ENCODE measurements at regions not wholly inside any gene's neighbourhood (a gene's known extent, or its start where the extent isn't known, plus 50 kb on each side); places are given as distances from the start of the nearest gene placed in this dataset.

DNA sequence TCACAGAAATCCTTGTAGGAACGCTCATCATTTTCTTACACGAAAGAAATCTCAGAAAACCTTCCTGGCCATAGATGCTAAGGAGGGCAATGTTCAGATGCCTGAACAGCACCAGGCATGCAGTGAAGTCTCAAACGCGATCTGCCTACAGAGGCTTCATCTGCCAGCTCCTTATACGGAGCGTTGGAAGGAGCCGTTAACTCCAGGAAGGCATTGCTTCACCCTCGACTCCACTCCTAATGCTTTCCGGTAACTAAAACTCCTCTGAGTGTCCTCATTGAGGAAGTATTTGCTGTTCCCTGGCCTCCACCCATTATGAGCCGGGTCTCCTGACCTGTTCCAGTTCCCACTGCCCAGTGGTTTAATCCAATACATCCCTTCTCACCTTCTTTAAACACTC, 502.7 kb downstream of the BCL11B start:
- TF ChIP-seq SPI1 (IDR thresholded peaks at IDR 0.05; ENCODE audit: low read depth, low read length) (no peak), PAX5 (IDR thresholded peaks at IDR 0.05; ENCODE audit: insufficient read depth, low read length, severe bottlenecking) (no peak), POLR2A (IDR thresholded peaks at IDR 0.05; ENCODE audit: low read depth, low read length) (no peak), TAF1 (IDR thresholded peaks at IDR 0.05; ENCODE audit: low read depth, low read length) (no peak), POLR2AphosphoS5 (IDR thresholded peaks at IDR 0.05; ENCODE audit: low read depth, low read length) (no peak), POU2F2 (IDR thresholded peaks at IDR 0.05; ENCODE audit: low read depth, low read length) (no peak)
- DNase-seq (ENCODE audit: insufficient read length, low spot score) (no peak), FAIRE-seq (no peak)

DNA sequence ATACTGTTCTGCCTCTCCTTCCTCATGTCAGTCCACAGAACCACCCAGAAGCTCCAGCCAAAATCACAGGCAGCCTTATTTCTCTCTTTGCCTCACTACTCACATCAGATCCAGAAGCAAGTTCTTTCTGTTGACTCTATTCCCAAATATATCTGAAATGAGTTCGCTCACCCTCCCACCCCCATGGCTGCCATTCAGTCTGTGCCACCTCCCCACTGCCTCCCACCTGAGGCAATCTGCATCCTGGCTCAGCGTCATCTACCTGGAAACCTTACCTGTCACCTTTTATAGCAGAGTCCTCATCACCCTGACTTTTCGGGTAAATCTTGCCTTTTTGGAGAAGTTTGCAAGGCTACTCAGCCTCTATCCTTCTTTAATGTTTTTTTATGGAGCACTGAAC, 501.8 kb downstream of the BCL11B start:
- TF ChIP-seq TAF1 (IDR thresholded peaks at IDR 0.05; ENCODE audit: low read depth, low read length) (no peak), SPI1 (IDR thresholded peaks at IDR 0.05; ENCODE audit: low read depth, low read length) (no peak), POU2F2 (IDR thresholded peaks at IDR 0.05; ENCODE audit: low read depth, low read length) (no peak), POLR2A (IDR thresholded peaks at IDR 0.05; ENCODE audit: low read depth, low read length) (no peak), PAX5 (IDR thresholded peaks at IDR 0.05; ENCODE audit: insufficient read depth, low read length, severe bottlenecking) (no peak), POLR2AphosphoS5 (IDR thresholded peaks at IDR 0.05; ENCODE audit: low read depth, low read length) (no peak)
- FAIRE-seq (no peak), DNase-seq (ENCODE audit: insufficient read length, low spot score) (no peak)

DNA sequence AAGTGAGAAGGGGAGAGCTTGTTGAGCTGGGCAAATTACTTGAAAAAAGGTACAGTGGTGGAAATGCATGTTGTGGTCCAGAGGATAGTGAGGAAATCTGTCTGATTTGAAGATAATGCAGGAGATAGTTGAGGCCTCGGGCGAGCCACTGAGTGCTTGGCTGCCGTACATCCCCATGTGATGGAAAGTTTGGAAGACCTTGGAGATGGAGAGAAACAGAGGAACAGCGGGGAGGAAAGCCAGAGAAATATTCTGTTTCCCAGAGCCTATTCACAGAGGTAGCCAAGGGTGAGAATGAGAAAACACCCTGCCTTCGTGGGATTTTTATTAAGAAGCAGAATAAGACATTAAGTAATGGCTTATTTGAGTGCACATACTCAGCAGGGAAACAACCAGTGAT, 498.2 kb downstream of the BCL11B start:
- FAIRE-seq (no peak), DNase-seq (ENCODE audit: insufficient read length, low spot score) (no peak)
- TF ChIP-seq PAX5 (IDR thresholded peaks at IDR 0.05; ENCODE audit: insufficient read depth, low read length, severe bottlenecking): no peak
- no peak for TF ChIP-seq POLR2A (IDR thresholded peaks at IDR 0.05; ENCODE audit: low read depth, low read length)
- no peak for TF ChIP-seq POLR2AphosphoS5 (IDR thresholded peaks at IDR 0.05; ENCODE audit: low read depth, low read length)
- no peak for TF ChIP-seq TAF1 (IDR thresholded peaks at IDR 0.05; ENCODE audit: low read depth, low read length)
- no peak for TF ChIP-seq POU2F2 (IDR thresholded peaks at IDR 0.05; ENCODE audit: low read depth, low read length)
- TF ChIP-seq SPI1 (IDR thresholded peaks at IDR 0.05; ENCODE audit: low read depth, low read length): no peak

DNA sequence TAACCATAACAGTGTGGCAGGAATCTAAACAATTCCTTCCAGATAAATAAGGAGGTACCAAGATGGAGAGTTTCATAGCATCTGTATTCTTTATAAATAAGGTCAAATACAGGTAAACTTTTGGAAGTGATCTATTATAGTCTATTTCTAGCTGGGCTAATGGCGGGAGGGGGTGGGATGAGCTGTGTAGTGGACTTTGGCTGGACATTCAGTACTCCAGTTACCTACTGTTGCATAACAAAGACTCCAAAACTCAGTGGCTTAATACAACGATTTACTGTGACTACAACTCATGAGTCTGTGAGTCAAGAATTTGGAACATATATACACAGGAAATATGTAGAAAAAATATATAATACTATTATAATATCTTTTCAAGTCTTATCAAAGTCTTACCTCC, 496.1 kb downstream of the BCL11B start:
- TF ChIP-seq POU2F2 (IDR thresholded peaks at IDR 0.05; ENCODE audit: low read depth, low read length): no peak
- no peak for TF ChIP-seq POLR2A (IDR thresholded peaks at IDR 0.05; ENCODE audit: low read depth, low read length)
- TF ChIP-seq TAF1 (IDR thresholded peaks at IDR 0.05; ENCODE audit: low read depth, low read length): no peak
- no peak for FAIRE-seq
- no peak for DNase-seq (ENCODE audit: insufficient read length, low spot score)

DNA sequence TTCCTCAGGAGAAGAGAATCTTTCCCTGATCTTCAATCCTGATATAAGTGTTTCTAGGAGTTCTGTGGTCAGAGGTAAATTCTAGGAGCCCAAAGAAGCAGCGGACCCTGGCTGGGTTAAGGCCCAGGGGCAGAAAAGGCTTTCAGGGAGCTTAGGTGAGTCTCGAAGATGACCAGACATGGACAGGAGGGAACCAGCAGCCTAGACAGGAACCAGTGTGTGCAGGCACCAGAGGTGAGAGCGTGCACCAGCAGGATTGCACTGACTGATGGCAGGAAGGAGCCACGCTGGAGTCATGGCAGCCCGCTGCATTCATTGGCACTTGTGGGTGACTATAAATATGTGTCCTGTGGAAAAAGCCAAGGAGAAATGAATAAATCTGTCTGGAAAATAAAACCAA, 489.9 kb downstream of the BCL11B start:
- TF ChIP-seq TAF1 (IDR thresholded peaks at IDR 0.05; ENCODE audit: low read depth, low read length) (no peak), POLR2AphosphoS5 (IDR thresholded peaks at IDR 0.05; ENCODE audit: low read depth, low read length) (no peak), POU2F2 (IDR thresholded peaks at IDR 0.05; ENCODE audit: low read depth, low read length) (no peak), SPI1 (IDR thresholded peaks at IDR 0.05; ENCODE audit: low read depth, low read length) (no peak), POLR2A (IDR thresholded peaks at IDR 0.05; ENCODE audit: low read depth, low read length) (no peak), PAX5 (IDR thresholded peaks at IDR 0.05; ENCODE audit: insufficient read depth, low read length, severe bottlenecking) (no peak)
- FAIRE-seq: no peak
- DNase-seq (ENCODE audit: insufficient read length, low spot score): no peak

DNA sequence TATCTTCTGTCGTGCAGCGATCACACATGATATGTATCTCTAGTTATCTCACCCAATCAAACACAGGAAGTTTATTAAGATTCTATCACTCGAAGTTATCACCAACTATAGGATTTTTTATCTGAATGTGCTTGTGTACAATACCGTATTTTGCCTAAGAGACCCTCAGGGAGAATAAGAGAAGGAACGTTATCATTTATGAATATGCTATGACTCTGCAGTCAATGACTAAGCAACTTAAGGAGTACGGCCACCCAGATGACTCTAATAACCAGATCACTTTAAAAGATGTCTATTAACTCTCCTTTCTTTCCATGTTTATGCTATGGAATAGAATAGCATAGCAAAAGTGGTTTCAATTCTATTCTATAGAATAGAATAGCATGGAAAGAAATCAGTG, 486.4 kb downstream of the BCL11B start:
- TF ChIP-seq PAX5 (IDR thresholded peaks at IDR 0.05; ENCODE audit: insufficient read depth, low read length, severe bottlenecking) (no peak), POLR2AphosphoS5 (IDR thresholded peaks at IDR 0.05; ENCODE audit: low read depth, low read length) (no peak), SPI1 (IDR thresholded peaks at IDR 0.05; ENCODE audit: low read depth, low read length) (no peak), POU2F2 (IDR thresholded peaks at IDR 0.05; ENCODE audit: low read depth, low read length) (no peak), TAF1 (IDR thresholded peaks at IDR 0.05; ENCODE audit: low read depth, low read length) (no peak), POLR2A (IDR thresholded peaks at IDR 0.05; ENCODE audit: low read depth, low read length) (no peak)
- DNase-seq (ENCODE audit: insufficient read length, low spot score) (no peak), FAIRE-seq (no peak)

DNA sequence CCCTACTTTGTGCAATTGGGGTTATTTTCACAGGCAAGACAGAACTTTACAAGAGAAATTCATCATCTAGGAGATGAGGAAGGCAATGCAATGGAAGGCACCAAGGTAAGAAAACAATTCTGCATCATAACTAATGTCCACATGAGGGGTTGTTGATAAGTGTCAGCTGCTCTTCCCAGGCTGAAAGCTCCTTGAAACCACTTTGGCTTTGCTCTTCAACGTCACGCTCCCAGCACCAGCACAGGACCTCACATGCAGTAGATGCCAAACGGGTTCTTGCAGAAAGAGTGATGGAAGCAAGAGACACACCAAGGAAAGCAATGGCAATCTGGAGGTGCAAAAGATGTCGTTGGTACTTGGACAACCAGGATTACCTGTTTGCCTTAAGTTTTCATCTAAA, 485.5 kb downstream of the BCL11B start:
- FAIRE-seq (no peak), DNase-seq (ENCODE audit: insufficient read length, low spot score) (no peak)
- TF ChIP-seq SPI1 (IDR thresholded peaks at IDR 0.05; ENCODE audit: low read depth, low read length): no peak
- no peak for TF ChIP-seq POU2F2 (IDR thresholded peaks at IDR 0.05; ENCODE audit: low read depth, low read length)
- TF ChIP-seq POLR2AphosphoS5 (IDR thresholded peaks at IDR 0.05; ENCODE audit: low read depth, low read length): no peak
- no peak for TF ChIP-seq TAF1 (IDR thresholded peaks at IDR 0.05; ENCODE audit: low read depth, low read length)
- no peak for TF ChIP-seq PAX5 (IDR thresholded peaks at IDR 0.05; ENCODE audit: insufficient read depth, low read length, severe bottlenecking)
- TF ChIP-seq POLR2A (IDR thresholded peaks at IDR 0.05; ENCODE audit: low read depth, low read length): no peak

DNA sequence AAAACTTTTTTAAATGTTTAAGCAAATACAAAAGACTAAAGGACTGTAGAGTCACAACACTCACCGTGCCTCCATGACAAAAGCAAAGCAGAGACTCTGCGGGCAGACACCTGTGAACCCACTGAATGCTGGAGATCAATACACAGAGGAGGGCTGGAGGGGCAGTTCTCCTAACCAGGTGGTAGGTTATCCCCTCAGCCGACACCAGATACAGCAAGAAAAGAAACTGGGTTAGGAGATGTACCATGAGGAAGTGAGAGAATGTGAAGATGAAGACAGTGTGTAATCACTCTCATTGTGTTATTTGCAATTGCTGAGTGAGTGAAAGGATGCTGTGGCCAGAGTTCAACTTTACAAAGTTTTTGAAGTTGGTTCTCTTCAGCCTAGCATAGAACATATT, 480.3 kb downstream of the BCL11B start:
- TF ChIP-seq POLR2A (IDR thresholded peaks at IDR 0.05; ENCODE audit: low read depth, low read length) (no peak), SPI1 (IDR thresholded peaks at IDR 0.05; ENCODE audit: low read depth, low read length) (peak; percentile 39; the same call in 1 of the 2 replicates), POU2F2 (IDR thresholded peaks at IDR 0.05; ENCODE audit: low read depth, low read length) (no peak)
- FAIRE-seq: no peak
- DNase-seq (ENCODE audit: insufficient read length, low spot score): no peak

DNA sequence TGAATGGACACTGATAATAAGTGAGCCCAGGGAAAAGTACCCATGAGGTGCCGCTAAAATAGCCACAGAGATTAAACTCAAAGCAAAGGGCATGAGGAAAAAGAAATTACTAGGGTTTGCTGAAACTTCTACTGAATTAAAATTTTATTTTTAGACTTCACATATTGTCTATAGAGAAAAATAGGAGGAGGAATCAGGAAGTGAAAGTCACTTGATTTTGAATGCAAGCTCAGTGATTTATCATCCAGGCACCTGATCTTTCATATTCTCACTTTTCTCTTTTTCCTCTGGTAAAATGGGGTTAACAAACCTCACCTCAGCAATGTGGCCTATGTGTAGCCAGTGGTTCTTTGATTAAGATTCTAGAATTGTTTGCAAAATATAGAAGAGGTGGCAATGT, 479.8 kb downstream of the BCL11B start:
- no peak for DNase-seq (ENCODE audit: insufficient read length, low spot score)
- TF ChIP-seq POLR2AphosphoS5 (IDR thresholded peaks at IDR 0.05; ENCODE audit: low read depth, low read length) (no peak), SPI1 (IDR thresholded peaks at IDR 0.05; ENCODE audit: low read depth, low read length) (peak; percentile 35; the same call in 1 of the 2 replicates)
- no peak for FAIRE-seq

DNA sequence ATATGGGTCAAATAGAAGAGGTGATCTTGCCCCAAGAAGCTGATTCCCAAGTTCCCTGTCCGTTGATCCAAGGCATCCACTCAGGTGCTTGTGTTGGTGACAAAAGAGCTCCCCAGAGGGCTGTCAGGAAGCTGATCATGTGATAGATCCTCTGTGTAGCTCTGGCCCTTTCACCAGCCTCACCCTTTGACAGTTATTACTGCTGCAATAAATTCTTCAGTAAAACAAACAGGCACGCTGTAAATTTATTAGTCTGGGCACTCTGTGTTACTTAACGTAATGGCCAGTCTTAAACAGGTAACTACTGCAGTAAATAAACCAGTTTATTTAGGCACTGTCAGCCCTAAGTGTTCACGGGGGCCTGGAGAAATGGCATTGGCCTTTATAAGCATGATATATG, 473.9 kb downstream of the BCL11B start:
- TF ChIP-seq SPI1 (IDR thresholded peaks at IDR 0.05; ENCODE audit: low read depth, low read length) (no peak), TAF1 (IDR thresholded peaks at IDR 0.05; ENCODE audit: low read depth, low read length) (no peak), PAX5 (IDR thresholded peaks at IDR 0.05; ENCODE audit: insufficient read depth, low read length, severe bottlenecking) (no peak), POLR2AphosphoS5 (IDR thresholded peaks at IDR 0.05; ENCODE audit: low read depth, low read length) (no peak), POU2F2 (IDR thresholded peaks at IDR 0.05; ENCODE audit: low read depth, low read length) (no peak), POLR2A (IDR thresholded peaks at IDR 0.05; ENCODE audit: low read depth, low read length) (no peak)
- FAIRE-seq (no peak), DNase-seq (ENCODE audit: insufficient read length, low spot score) (no peak)

Measured in GM12891 (cell line).